ENCODE measurements at regions not wholly inside any gene's neighbourhood (a gene's known extent, or its start where the extent isn't known, plus 50 kb on each side); places are given as distances from the start of the nearest gene placed in this dataset.

DNA sequence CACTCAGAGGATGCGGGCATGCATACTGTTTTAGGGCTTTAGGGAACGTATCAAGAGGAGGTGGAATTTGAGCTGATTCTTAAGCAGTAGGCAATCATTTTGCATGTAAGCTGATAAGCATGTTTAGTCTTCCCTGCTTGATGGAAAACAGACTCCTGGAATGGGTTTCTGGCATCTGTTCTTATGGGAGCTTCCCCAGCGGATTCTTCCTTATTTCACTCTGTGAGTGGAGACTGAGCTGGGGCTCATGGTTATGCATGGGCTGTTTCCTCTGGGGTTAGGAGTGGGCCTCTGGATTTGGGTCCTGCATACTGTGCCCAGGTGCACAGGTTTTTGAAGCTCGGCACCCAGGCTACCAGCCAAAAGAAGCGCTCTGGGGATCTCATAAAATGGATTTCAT, 93.4 kb downstream of the DIRAS3 start:
- Histone ChIP-seq H3K27ac (ENCODE audit: low read depth, low read length) (peak overlapping the region; percentile 84), H3K9me3 (ENCODE audit: insufficient read depth, low read depth, low read length) (peaks cover 2% of the 10 kb centered on the region), H2BK120ac (ENCODE audit: insufficient read depth, low read length, poor library complexity) (peak overlapping the region; percentile 74), H4K12ac (ENCODE audit: low read depth, low read length) (no peak overlapping the region), H3K36me3 (ENCODE audit: control insufficient read depth in 1 of 2, insufficient read depth in 2 of 2, low read length in 2 of 2) (no peaks in the 10 kb centered on the region), H3K23ac (ENCODE audit: low read length) (no peak overlapping the region), H3K14ac (ENCODE audit: low read length) (no peak overlapping the region), H3K4me2 (ENCODE audit: low read length) (peak overlapping the region; percentile 38), H4K8ac (ENCODE audit: low read depth, low read length) (no peak overlapping the region), H3K79me1 (ENCODE audit: low read length) (peaks cover 6% of the 10 kb centered on the region), H4K91ac (ENCODE audit: low read depth, low read length) (no peak overlapping the region), H3K4me1 (ENCODE audit: control insufficient read depth in 1 of 2, insufficient read depth in 2 of 2, low read length in 2 of 2) (peaks cover 3 to 6% of the 10 kb centered on the region in 2 experiments), H2AFZ (ENCODE audit: insufficient read depth, low read length, poor library complexity) (no peak overlapping the region), H2AK5ac (ENCODE audit: low read length) (no peak overlapping the region), H2BK12ac (ENCODE audit: low read length) (no peak overlapping the region), H2BK5ac (ENCODE audit: low read depth, low read length, poor library complexity) (peak overlapping the region; percentile 5), H3K9ac (ENCODE audit: low read length) (no peak overlapping the region), H3K4me3 (ENCODE audit: low read depth, low read length) (no peak overlapping the region), H3K4ac (ENCODE audit: low read depth, low read length) (no peak overlapping the region), H3K79me2 (ENCODE audit: control insufficient read depth, insufficient read depth, low read length, poor library complexity) (no peaks in the 10 kb centered on the region), H3K27me3 (ENCODE audit: insufficient read depth, low read length) (no peaks in the 10 kb centered on the region), H3K18ac (ENCODE audit: low read length) (no peak overlapping the region)
- DNase-seq, result no peak
- WGBS (ENCODE audit: extremely low coverage, insufficient coverage, insufficient read length), result no CpG with 5 or more reads among the region's 5 CpGs

DNA sequence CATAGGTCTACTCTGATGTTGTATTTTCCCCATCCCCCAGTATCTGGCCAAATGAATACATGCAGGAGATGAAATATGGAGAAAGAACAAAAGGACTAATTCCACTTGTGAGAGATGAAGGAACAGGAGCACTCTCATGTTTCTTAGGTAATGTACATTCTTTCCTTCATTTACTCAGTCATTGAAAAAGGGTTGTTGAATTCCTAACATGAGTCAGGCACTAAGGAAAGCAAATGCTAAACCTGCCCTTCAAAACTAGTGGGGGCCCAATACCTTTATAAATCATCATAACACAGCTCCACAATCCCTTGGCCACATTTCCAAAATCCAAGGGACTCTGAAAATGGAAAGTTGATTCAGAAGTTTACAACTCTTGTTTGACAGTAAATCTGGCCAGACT, 94.3 kb downstream of the DIRAS3 start:
- Histone ChIP-seq H3K18ac (ENCODE audit: low read length) (no peak overlapping the region), H3K79me1 (ENCODE audit: low read length) (peaks cover 6% of the 10 kb centered on the region), H3K9ac (ENCODE audit: low read length) (no peak overlapping the region), H4K12ac (ENCODE audit: low read depth, low read length) (no peak overlapping the region), H3K79me2 (ENCODE audit: control insufficient read depth, insufficient read depth, low read length, poor library complexity) (no peaks in the 10 kb centered on the region), H2AK5ac (ENCODE audit: low read length) (no peak overlapping the region), H3K36me3 (ENCODE audit: control insufficient read depth in 1 of 2, insufficient read depth in 2 of 2, low read length in 2 of 2) (no peaks in the 10 kb centered on the region), H3K4ac (ENCODE audit: low read depth, low read length) (no peak overlapping the region), H2BK120ac (ENCODE audit: insufficient read depth, low read length, poor library complexity) (no peak overlapping the region), H2BK12ac (ENCODE audit: low read length) (no peak overlapping the region), H3K4me1 (ENCODE audit: control insufficient read depth in 1 of 2, insufficient read depth in 2 of 2, low read length in 2 of 2) (peaks cover 3 to 6% of the 10 kb centered on the region in 2 experiments), H3K27ac (ENCODE audit: low read depth, low read length) (peak overlapping the region; percentile 12), H3K14ac (ENCODE audit: low read length) (no peak overlapping the region), H3K27me3 (ENCODE audit: insufficient read depth, low read length) (no peaks in the 10 kb centered on the region), H3K4me2 (ENCODE audit: low read length) (no peak overlapping the region), H4K8ac (ENCODE audit: low read depth, low read length) (no peak overlapping the region), H4K91ac (ENCODE audit: low read depth, low read length) (no peak overlapping the region), H3K23ac (ENCODE audit: low read length) (no peak overlapping the region), H3K9me3 (ENCODE audit: insufficient read depth, low read depth, low read length) (peaks cover 2% of the 10 kb centered on the region), H2AFZ (ENCODE audit: insufficient read depth, low read length, poor library complexity) (no peak overlapping the region), H3K4me3 (ENCODE audit: low read depth, low read length) (no peak overlapping the region), H2BK5ac (ENCODE audit: low read depth, low read length, poor library complexity) (no peak overlapping the region)
- DNase-seq, result no peak

- WGBS (ENCODE audit: extremely low coverage, insufficient coverage, insufficient read length), result no CpG with 5 or more reads among the region's 2 CpGs
- Histone ChIP-seq H4K12ac (ENCODE audit: low read depth, low read length) (no peak overlapping the region), H3K4me3 (ENCODE audit: low read depth, low read length) (no peak overlapping the region), H2AFZ (ENCODE audit: insufficient read depth, low read length, poor library complexity) (no peak overlapping the region), H3K4me1 (ENCODE audit: control insufficient read depth in 1 of 2, insufficient read depth in 2 of 2, low read length in 2 of 2) (peaks cover 3 to 6% of the 10 kb centered on the region in 2 experiments), H3K79me2 (ENCODE audit: control insufficient read depth, insufficient read depth, low read length, poor library complexity) (no peaks in the 10 kb centered on the region), H3K18ac (ENCODE audit: low read length) (no peak overlapping the region), H2BK12ac (ENCODE audit: low read length) (no peak overlapping the region), H3K4me2 (ENCODE audit: low read length) (no peak overlapping the region), H4K91ac (ENCODE audit: low read depth, low read length) (no peak overlapping the region), H3K27ac (ENCODE audit: low read depth, low read length) (no peak overlapping the region), H3K23ac (ENCODE audit: low read length) (no peak overlapping the region), H4K8ac (ENCODE audit: low read depth, low read length) (no peak overlapping the region), H2BK120ac (ENCODE audit: insufficient read depth, low read length, poor library complexity) (no peak overlapping the region), H2BK5ac (ENCODE audit: low read depth, low read length, poor library complexity) (no peak overlapping the region), H3K79me1 (ENCODE audit: low read length) (peaks cover 6% of the 10 kb centered on the region), H3K9ac (ENCODE audit: low read length) (no peak overlapping the region), H3K4ac (ENCODE audit: low read depth, low read length) (no peak overlapping the region), H3K9me3 (ENCODE audit: insufficient read depth, low read depth, low read length) (peaks cover 2% of the 10 kb centered on the region), H3K27me3 (ENCODE audit: insufficient read depth, low read length) (no peaks in the 10 kb centered on the region), H2AK5ac (ENCODE audit: low read length) (no peak overlapping the region), H3K36me3 (ENCODE audit: control insufficient read depth in 1 of 2, insufficient read depth in 2 of 2, low read length in 2 of 2) (no peaks in the 10 kb centered on the region), H3K14ac (ENCODE audit: low read length) (no peak overlapping the region)
- DNase-seq, result no peak
Measured at GRCh38 chr1:67955591-67955990, 94.8 kb downstream of the DIRAS3 start.

DNA sequence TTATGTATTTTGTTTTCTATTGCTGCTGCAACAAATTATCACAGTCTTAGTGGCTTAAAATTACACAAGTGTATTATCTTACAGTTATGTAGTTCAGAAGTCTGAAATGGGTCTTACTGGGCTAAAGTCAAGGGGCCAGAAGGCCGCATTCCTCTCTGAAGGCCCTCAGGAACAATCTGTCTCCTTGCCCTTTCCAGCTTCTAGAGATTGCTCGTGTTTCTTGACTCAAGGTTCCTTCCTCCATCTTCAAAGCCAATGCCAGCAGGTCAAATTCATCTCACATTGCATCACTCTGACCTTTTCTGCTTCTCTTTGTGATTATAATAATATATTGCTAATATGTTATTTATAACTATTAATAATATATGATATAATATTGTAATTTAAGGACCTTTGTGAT, 97.1 kb downstream of the DIRAS3 start:
- peaks cover 5% of the 10 kb centered on the region for H3K79me1 ChIP-seq (ENCODE audit: low read length)
- no peak overlapping the region for H3K18ac ChIP-seq (ENCODE audit: low read length)
- no peak overlapping the region for H3K4me2 ChIP-seq (ENCODE audit: low read length)
- H3K4ac ChIP-seq (ENCODE audit: low read depth, low read length), result no peak overlapping the region
- H3K9me3 ChIP-seq (ENCODE audit: insufficient read depth, low read depth, low read length), result no peaks in the 10 kb centered on the region
- H3K4me3 ChIP-seq (ENCODE audit: low read depth, low read length), result no peak overlapping the region
- H2BK5ac ChIP-seq (ENCODE audit: low read depth, low read length, poor library complexity), result no peak overlapping the region
- no peak overlapping the region for H2BK120ac ChIP-seq (ENCODE audit: insufficient read depth, low read length, poor library complexity)
- no peaks in the 10 kb centered on the region for H3K79me2 ChIP-seq (ENCODE audit: control insufficient read depth, insufficient read depth, low read length, poor library complexity)
- H3K14ac ChIP-seq (ENCODE audit: low read length), result no peak overlapping the region
- H3K27ac ChIP-seq (ENCODE audit: low read depth, low read length), result no peak overlapping the region
- H4K12ac ChIP-seq (ENCODE audit: low read depth, low read length), result no peak overlapping the region
- no peak overlapping the region for H4K8ac ChIP-seq (ENCODE audit: low read depth, low read length)
- H4K91ac ChIP-seq (ENCODE audit: low read depth, low read length), result no peak overlapping the region
- no CpG with 5 or more reads among the region's 2 CpGs for WGBS (ENCODE audit: extremely low coverage, insufficient coverage, insufficient read length)
- peaks cover 3 to 8% of the 10 kb centered on the region in 2 experiments for H3K4me1 ChIP-seq (ENCODE audit: control insufficient read depth in 1 of 2, insufficient read depth in 2 of 2, low read length in 2 of 2)
- H3K36me3 ChIP-seq (ENCODE audit: control insufficient read depth in 1 of 2, insufficient read depth in 2 of 2, low read length in 2 of 2), result no peaks in the 10 kb centered on the region
- no peak overlapping the region for H2BK12ac ChIP-seq (ENCODE audit: low read length)
- no peak overlapping the region for H3K9ac ChIP-seq (ENCODE audit: low read length)
- H3K23ac ChIP-seq (ENCODE audit: low read length), result no peak overlapping the region
- H2AK5ac ChIP-seq (ENCODE audit: low read length), result no peak overlapping the region
- no peaks in the 10 kb centered on the region for H3K27me3 ChIP-seq (ENCODE audit: insufficient read depth, low read length)
- H2AFZ ChIP-seq (ENCODE audit: insufficient read depth, low read length, poor library complexity), result no peak overlapping the region
- DNase-seq, result no peak
